HG03469 (cell line): ENCODE measurements at regions not wholly inside any gene's neighbourhood (a gene's known extent, or its start where the extent isn't known, plus 50 kb on each side); places are given as distances from the start of the nearest gene placed in this dataset.

Experiments
- ATAC-seq: cut with Tn5 transposase; IDR thresholded peaks from one replicate; pipeline ENCODE4 v1.9.1; 2021; ENCODE audit warnings: mild to moderate bottlenecking, moderate library complexity, moderate number of reproducible peaks; ENCODE audit not compliant: unreplicated experiment

DNA sequence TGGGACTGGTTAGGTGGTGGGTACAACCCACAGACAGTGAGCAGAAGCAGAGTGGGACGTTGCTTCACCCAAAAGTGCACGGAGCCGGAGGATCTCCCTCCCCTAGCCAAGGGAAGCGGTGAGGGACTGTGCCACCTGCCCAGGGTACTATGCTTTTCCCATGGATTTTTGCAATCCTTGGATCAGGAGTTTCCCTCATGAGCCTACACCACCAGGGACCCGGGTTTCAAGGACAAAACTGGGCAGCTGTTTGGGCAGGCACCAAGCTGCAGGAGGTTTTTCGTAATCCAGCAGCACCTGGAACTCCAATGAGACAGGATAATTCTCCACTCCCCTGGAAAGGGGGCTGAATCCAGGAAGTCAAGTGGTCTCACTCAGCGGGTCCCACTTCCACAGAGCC lies 209.1 kb upstream of the CXCL12 start:
- no peak for ATAC-seq

DNA sequence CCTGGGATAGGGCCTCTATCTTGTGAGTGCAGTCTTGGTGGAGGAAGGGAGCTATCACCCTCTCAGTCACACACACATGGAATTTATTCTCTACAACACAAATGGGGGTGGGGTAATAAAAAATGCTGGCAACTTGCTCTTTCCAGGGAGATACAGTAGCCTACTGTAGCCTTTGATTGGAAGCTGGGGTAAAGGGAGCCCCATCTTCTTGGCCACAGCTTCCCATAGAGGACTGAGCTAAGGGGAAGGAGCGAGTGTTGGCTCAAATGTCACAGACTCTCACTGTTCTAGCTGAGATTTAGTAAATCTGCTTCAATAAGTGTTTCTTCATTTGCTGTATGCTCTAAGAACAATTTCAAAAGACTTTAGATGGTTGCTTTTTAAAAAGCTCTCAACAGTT lies 222.2 kb upstream of the CXCL12 start:
- no peak for ATAC-seq

DNA sequence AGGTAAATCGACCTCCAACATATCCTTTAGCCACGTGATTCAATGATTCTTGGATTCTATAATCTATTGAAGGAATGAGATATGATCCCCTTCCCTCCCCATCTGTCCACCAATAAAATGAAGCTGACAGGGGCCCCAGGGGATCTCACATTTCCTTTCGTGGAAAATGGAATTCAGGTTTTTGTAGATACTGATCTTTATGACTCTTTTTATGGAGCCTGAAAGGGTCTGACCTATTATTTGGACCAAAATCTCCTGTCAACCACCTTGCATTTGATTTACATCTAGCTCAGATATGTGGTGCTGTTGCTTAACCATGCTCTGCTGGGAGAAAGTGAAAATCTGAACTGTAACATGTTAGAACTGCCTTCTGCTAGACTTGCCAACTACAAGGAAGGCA lies 234.0 kb upstream of the CXCL12 start:
- ATAC-seq, result no peak

DNA sequence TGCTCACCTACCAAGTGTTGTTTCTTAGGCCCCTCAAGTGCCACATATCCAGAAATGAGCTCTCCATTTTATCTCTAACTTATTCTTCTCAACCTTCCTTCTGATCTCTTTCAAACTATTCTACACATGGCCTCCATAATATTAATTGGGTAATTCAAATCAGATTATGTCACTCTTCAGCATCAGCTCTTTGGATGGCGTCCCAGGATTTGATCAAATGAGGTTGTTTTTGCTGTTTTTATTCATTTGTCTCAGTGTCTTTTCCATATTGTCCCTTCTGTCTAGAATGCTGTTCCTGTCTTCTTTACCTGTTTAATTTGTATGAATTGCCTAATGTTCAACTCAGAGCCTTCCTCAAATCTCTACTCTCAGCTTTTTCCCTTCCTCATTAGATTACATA lies 234.6 kb upstream of the CXCL12 start:
- no peak for ATAC-seq

DNA sequence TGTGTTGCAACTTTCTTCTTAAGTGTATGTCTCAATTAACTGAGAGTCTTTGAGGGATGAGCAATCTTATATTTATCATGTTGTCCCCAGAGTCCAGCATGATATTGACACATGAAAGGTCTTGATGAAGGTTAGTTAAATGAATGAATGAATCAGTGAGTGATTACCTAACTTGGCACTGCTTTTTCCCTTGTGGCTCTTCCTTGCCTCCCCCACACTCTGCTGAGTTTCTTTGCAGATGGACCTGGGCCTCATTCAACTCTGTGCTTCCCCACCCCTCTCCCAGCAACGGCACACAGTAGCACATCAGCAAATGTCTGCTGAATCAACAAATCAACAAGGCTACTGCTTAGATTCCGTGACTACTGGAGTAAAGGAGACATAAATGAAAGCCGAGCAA lies 235.1 kb upstream of the CXCL12 start:
- ATAC-seq, result no peak

DNA sequence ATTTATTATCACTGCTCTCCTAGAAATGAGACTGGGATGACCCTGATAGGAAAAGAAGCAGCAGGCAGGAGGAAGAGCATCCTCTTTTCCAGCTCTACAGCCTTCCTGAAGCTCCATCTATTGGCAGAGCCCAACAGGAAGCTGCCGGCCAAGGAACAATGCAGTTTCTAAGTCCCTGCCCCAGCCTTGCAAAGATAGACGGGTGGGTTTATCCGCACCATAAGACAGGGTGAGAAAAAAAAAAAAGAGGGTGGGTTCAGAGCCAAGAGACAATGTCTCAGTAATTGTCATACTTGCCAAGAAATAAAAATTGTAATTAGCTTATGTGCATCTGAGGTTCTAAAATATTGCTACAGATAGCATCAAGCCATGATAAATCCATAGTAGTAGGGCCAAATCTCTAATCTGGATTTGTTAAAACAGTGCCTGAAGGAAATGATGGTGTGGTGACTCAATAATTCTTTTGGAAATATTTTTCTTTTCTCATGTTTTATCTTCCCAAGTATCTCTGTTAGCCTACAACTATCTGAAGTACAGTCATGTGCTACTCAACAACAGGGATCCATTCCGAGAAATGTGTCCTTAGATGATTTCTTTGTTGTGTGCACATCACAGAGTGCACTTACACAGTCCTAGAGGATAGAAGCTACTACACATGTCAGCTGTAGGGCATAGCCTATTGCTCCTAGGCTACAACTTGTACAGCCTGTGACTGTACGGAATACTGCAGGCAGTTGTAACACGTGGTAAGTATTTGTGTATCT lies 242.9 kb upstream of the CXCL12 start:
- ATAC-seq, result no peak

DNA sequence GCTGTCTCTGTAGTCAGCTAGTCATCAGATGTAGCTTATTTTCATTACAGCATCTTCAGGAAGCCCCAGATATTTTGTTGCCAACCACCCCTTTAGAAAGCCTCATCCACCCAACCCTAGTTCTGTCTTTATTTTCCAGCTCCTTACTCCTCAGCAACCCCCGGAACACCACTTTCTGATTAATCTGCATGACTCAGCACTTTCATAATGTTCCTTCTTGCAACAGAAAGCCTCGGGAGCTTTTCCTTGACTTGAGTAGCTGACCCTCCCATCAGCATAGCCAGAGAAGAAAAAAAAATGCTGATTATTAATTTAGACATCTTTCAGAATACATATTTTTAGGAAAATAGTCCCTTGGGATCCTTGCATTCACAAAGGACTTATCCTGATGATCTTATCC lies 244.0 kb upstream of the CXCL12 start:
- ATAC-seq, result no peak

DNA sequence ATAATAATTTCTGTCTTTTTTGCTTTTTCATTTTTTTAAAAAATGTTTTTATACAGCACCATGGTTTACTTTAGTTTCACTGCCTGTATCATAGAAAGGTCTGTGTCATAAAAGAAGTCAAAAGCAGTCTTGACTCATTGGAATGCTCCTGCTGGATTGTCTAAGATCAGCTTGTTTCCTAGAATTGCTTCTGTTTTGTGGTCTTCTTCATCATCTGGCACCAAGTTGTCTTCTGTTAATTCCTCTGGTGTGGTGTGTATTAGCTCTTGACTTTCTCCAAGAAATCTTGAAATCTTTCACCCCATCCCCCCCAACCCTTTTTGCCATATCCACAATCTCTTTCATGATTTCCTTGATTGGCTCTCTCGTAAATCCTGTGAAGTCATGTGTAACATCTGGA lies 250.3 kb upstream of the CXCL12 start:
- no peak for ATAC-seq

DNA sequence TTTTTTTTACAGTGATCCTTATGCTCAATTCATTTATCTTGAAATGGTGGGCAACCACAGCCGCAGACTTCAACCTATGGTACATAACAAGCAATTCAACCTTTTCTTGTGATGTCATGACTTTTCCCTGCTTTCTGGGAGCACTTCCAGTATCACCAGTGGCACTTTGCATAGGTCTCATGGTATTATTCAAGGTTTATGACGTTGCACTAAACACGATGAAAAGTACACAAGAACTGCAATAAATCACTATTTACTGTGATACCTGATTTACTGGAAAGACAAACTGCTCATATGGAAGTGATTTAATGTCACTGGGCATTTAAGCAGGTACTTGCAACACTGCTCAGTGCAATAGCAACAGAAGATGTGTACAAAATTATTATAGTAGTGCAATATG lies 251.7 kb upstream of the CXCL12 start:
- no peak for ATAC-seq

DNA sequence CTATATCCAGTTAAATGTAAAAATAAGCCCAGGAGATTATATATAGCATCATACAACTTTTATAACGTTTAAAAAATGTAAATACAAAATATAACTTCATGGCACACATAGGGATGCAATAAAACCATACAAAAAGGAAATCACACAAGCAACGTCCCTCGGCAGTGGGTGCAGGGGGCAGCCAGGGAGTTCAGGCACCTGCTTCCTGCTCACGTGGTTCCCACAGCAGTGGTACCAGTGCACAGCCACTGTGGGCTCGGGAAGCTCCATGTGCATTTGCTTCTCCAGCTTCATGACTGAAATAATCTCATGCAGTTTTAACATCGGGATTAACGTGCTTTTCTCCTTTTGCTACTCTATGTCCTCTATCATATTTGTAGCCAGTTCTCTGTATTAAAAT lies 255.5 kb upstream of the CXCL12 start:
- no peak for ATAC-seq

DNA sequence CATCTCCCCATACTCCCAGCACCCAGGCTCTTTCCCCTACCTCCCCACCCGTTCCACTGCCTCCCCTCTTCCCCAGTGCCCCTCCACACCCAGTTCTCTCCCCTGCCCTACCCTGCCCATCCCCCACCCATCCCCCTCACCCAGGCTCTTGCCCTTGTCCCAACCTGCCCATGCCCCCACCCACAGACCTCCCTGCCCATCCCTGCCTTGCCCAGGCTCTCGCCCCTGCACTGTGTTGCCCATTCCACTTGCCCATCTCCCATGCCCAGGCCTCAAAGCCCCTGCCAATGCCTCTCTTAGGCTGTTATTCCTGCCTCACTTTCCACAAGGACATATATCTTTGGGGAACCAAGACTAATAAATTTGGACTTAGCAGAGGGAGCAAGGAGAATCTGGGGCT lies 262.6 kb upstream of the CXCL12 start:
- ATAC-seq, result no peak

DNA sequence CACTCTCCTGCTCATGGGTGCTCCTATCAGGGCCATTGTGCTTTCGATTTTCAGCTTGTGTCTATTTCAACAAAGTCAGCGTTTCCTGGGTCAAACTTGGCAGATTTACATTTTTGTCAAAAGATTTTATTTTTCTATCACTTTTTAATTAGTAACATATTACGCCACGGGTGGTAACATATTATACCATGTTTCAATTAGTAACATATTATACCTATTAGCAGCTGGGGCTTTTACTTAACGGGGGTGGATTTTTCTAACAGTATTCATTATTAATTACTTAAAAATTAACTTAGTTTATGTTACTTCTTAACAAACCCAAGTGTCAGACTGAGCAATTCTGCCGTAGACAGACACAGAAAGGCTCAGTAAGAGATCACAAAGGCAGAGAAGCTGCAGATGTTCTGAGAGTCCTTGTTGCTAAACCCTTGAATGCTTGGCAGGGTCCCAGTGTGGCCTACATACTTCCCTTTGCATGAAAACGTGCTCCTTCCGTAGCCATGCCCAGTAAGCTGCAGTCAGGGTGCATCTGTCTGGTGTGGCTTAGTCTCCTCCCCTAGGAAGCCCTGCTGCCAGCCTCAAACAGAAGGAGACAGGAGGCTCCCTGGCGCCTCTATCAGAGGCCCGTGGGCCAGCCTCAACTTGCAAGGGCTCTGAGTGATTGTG lies 263.1 kb upstream of the CXCL12 start:
- ATAC-seq, result peak; percentile 65

DNA sequence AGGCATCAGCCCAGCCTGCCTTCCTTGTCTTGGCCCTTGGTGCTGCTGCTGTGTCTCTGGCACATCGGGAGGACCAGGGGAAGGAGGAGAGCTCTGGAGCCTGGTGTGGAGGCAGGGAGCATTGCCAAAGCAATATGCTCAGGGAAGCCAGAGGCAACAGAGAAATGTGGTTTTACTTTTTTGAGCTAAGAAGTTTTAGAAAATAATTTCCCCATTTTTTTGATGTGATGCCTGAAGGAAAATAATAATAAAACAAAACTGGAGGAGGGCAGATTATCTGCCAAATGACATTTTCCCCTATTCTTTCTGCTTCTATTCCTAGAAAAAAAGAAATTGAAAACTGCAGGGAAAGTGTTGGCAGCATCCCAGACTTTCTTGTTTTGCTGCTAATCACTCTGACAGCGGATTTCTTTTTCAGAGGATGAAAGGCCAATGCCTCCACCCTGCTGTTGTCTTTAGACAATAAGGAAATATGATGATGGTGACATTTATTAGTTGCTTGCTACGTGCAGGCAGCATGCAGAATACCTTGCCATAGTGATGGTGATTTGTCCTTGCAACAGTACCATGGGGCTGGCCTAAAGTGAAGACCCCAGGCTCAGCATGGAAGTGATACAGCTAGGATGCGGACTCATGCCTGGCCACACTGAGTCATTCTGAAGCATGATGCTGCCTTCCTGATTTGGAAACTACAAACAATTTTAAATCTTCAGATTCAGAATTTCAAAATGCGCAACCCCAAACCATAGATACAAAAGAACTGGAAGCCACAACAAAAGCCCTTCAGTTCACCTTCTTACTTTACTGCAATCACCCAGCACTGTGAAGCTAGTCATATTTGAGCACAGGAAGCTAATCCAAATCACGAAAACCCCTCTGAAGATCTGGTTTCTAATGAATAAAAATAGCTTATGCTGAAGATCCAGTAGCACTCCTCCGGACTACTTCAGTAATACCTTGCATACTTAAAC lies 260.2 kb upstream of the TMEM72 start:
- no peak for ATAC-seq

DNA sequence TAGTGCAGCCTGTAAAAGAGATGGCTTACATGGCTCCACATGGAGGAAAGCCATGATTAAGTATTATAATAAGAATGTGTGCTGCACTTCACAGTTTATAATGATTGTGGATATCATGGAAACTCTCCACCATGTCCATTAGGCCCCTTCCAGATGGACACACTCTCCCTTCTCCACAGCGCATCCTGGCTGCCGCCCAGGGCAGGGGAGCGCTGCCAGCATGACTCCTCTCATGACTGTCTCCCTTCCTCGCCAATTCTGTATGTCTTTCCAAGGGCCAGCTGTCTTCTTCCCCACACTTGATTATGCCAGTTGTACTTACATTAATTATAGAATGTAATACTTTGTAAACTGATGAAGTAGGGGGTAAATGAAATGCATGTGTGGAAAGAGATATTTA lies 259.3 kb upstream of the TMEM72 start:
- ATAC-seq, result no peak

DNA sequence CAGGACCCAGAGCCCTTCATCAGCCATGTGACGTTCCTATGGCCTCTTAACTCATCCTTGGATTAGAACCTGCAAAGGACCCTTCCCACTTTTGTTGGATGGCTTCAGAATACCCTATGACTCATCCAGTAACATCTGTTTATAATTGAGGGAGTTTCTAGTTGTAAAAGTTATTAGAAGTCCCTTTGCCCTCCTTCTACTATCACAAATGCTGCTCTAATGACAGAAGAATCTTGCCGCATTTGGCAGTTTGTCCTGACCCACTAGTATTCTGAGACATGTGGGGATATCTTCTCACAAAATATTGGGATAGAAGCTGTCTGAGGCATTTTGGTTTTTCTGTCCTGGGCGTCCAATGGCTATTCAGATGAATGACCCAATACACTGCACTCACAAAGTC lies 251.8 kb upstream of the TMEM72 start:
- ATAC-seq, result no peak

DNA sequence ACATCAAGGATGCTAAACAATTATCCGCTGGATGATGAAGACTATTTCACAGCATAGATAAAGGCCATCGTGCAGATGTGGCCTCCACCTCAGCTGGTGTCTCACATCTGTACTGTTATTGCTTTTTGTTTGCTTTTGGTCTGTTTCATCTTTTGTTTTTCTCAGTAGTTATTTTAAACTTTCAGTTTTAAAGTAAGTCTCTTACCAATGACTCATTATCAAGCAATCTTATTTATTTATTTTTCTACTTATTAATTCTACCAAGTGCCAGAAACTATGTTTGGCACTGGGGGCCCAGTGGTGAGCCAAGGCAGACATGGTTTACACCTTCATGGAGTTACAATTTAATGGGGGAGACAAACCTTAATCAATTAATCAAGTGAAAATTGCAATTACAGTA lies 250.9 kb upstream of the TMEM72 start:
- ATAC-seq, result no peak

DNA sequence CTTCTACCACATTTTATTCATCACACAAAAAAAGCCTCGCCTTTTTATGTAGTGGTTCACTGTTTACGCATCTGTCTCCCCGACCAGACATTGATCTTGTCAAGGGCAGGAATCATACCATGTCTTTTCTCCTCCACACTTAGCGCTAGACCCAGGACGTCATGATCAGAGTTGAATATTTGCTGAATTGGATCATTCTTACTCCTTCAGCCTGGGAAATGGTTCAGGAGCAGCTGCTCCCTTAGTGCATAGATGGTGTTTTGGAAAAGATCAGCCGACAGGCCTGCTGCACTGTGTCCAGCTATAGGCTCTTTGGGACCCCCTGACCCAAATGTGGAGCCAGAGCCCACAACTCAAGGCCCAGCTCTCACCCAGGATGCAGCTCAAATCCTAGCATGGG lies 249.1 kb upstream of the TMEM72 start:
- no peak for ATAC-seq

DNA sequence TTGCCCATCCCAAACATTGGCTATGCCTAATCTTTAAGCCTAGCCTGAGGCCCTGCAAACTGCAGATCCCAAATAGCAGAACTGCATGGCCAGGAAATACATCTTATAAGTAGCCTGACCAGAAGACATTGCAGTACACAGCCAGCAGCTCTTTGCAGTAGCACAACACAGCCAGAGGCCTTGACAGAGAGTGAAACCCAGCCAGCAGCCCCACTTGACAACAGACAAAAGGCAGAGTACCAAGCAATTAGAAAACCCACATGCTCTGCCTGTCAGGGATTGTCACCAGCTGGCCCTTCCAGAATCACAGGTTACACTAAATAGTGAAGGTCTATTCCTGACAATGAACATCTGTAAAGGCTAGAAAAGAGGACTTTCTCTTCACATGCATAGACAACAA lies 242.8 kb upstream of the TMEM72 start:
- no peak for ATAC-seq

DNA sequence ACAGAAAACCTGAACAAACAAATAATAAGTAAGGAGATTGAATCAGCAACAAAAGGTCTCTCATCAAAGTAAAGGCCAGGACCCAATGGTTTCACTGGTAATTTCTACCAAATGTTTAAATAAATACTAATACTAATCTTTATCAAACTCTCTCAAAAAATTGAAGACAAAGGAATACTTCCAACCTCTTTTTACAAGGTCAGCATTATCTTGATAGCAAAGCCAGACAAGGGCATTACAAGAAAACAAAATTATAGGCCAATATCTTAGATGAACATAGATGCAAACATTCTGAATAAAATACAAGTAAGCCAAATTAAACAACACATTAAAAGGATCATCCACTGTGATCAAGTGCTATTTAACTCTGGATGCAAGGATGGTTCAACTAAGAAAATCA lies 239.8 kb upstream of the TMEM72 start:
- no peak for ATAC-seq

DNA sequence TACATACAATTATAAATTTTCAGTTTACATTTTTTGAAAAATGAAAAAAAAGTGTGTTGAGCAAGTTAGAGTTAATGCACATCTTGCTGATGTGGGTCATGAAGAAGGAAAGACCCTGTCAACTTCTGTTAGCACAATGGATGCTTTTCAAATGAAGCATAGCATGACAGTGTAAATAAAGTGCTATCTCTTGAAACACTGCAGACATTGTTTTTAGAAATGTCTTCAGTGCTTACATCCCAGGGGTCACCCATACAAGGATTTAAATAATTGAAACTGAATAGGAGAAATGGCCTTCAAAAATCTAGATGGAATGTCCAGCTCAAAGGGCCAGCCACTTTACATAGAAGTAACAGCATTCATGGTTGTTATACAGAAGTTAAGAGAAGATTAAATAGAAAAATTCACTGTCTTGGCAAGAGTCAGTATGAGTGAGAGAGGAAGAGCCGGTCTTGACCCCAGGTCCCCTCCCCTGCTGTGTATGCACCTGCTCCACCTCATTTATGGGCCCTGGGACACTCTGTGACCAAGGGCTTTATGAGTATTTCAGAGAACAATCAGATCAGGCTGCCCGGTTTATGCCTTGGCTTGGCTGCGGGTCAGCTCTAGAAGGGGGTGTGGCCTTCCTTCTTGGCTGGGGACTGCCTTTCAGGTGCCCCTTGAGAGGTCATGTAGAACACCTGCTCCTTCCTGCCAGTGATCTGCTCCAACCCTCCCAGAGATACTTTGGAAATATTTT lies 237.7 kb upstream of the TMEM72 start:
- ATAC-seq, result no peak
